ENCODE measurements at regions not wholly inside any gene's neighbourhood (a gene's known extent, or its start where the extent isn't known, plus 50 kb on each side); places are given as distances from the start of the nearest gene placed in this dataset.

GRCh38 chr3:159741281-159741680 lies 247.4 kb upstream of the IL12A start:
- TF ChIP-seq PATZ1 (CRISPR knock-in tag; IDR thresholded peaks at IDR 0.05; ENCODE audit: borderline replicate concordance) (no peak), BACH2 (CRISPR knock-in tag; IDR thresholded peaks at IDR 0.05; ENCODE audit: borderline replicate concordance) (no peak), TCF4 (CRISPR knock-in tag; IDR thresholded peaks at IDR 0.05; ENCODE audit: borderline replicate concordance) (no peak), ZNF70 (CRISPR knock-in tag; IDR thresholded peaks at IDR 0.05) (no peak), ISL1 (CRISPR knock-in tag; IDR thresholded peaks at IDR 0.05) (no peak), POU6F1 (CRISPR knock-in tag; IDR thresholded peaks at IDR 0.05; ENCODE audit: borderline replicate concordance, low read depth) (no peak)

All from SK-N-SH treated with all-trans-retinoic acid at 6 μM for 48 hours (cell line).